OCI-LY3 (cell line): ENCODE measurements at regions not wholly inside any gene's neighbourhood (a gene's known extent, or its start where the extent isn't known, plus 50 kb on each side); places are given as distances from the start of the nearest gene placed in this dataset.

Experiments
- H2AFZ ChIP-seq: fragments of 200-600, 300-600 bp; shearing (Covaris generic); 2 replicates; pipeline ENCODE4 v1.6.0; 2014; ENCODE audit warnings: antibody characterized with exemption, low read depth, low read length
- H3K27ac ChIP-seq: fragments of 200-600, 300-600 bp; sonication (generic); 2 replicates; pipeline ENCODE4 v1.5.1; 2014; ENCODE audit warnings: mild to moderate bottlenecking, low read length, moderate library complexity, mixed read lengths
- H3K27me3 ChIP-seq: fragments of 200-600, 300-600 bp; sonication (generic); 2 replicates; pipeline ENCODE4 v1.6.1; 2014; ENCODE audit warnings: low read depth, low read length, mixed read lengths
- H3K36me3 ChIP-seq: fragments of 200-600, 300-600 bp; sonication (generic); replicated peaks from 2 replicates; pipeline ENCODE3; 2014; ENCODE audit warnings: low read depth, low read length, mixed read lengths
- H3K4me1 ChIP-seq: fragments of 300-600, 200-600 bp; sonication (generic); 2 replicates; pipeline ENCODE4 v1.6.1; 2014; ENCODE audit warnings: low read length, mixed read lengths
- H3K4me2 ChIP-seq: fragments of 200-600, 300-600 bp; sonication (generic); 2 replicates; pipeline ENCODE4 v1.6.1; 2014; ENCODE audit warnings: low read length, mixed read lengths
- H3K4me3 ChIP-seq: fragments of 300-600, 200-600 bp; sonication (generic); 2 replicates; pipeline ENCODE4 v1.5.1; 2014; ENCODE audit warnings: antibody characterized with exemption, mild to moderate bottlenecking, low read length, moderate library complexity
- H3K79me2 ChIP-seq: fragments of 300-600, 200-600 bp; shearing (Covaris generic); 2 replicates; pipeline ENCODE4 v1.6.1; 2014; ENCODE audit warnings: mild to moderate bottlenecking, low read length, mixed read lengths
- H3K9ac ChIP-seq: fragments of 300-600, 200-600 bp; shearing (Covaris generic); 2 replicates; pipeline ENCODE4 v1.6.0; 2014; ENCODE audit warnings: mild to moderate bottlenecking, low read length, moderate library complexity
- H3K9me3 ChIP-seq: fragments of 200-600, 300-600 bp; shearing (Covaris generic); 2 replicates; pipeline ENCODE4 v1.6.1; 2014; ENCODE audit warnings: low read length, mixed read lengths; ENCODE audit not compliant: insufficient read depth
- H4K20me1 ChIP-seq: fragments of 200-600, 300-600 bp; sonication (generic); 2 replicates; pipeline ENCODE4 v1.6.1; 2016; ENCODE audit warnings: low read length, mixed read lengths; ENCODE audit not compliant: insufficient read depth
- CTCF ChIP-seq: fragments of 200-600, 300-600 bp; sonication (generic); IDR thresholded peaks from 2 replicates; pipeline ENCODE4 v1.5.1; 2014; ENCODE audit warnings: antibody characterized with exemption, low read length, low read depth
- EZH2phosphoT487 ChIP-seq: fragments of 200-600 bp; shearing (Covaris generic); IDR thresholded peaks from 2 replicates; pipeline ENCODE4 v1.6.1; 2018; ENCODE audit warnings: antibody characterized with exemption, mixed run types, low read depth

GRCh38 chr3:188080091-188080490, 73.9 kb upstream of the LPP start:
- Histone ChIP-seq H4K20me1 (no peaks in the 10 kb centered on the region), H3K27ac (no peak overlapping the region), H3K79me2 (no peaks in the 10 kb centered on the region), H2AFZ (no peak overlapping the region), H3K4me3 (no peak overlapping the region), H3K27me3 (0 out of 2 replicates have a peak, but pooled peaks cover 4% of the 10 kb centered on the region), H3K9ac (no peak overlapping the region), H3K9me3 (peaks cover 14% of the 10 kb centered on the region), H3K4me2 (no peak overlapping the region), H3K36me3 (no peaks in the 10 kb centered on the region), H3K4me1 (no peaks in the 10 kb centered on the region)
- TF ChIP-seq CTCF, result no peak

GRCh38 chr3:188082031-188082430, 71.9 kb upstream of the LPP start:
- Histone ChIP-seq H2AFZ (no peak overlapping the region), H4K20me1 (no peaks in the 10 kb centered on the region), H3K4me1 (no peaks in the 10 kb centered on the region), H3K9me3 (peaks cover 19% of the 10 kb centered on the region), H3K27me3 (peaks cover 5% of the 10 kb centered on the region; the same call in 1 of the 2 replicates), H3K79me2 (no peaks in the 10 kb centered on the region), H3K36me3 (no peaks in the 10 kb centered on the region), H3K4me2 (no peak overlapping the region), H3K27ac (no peak overlapping the region), H3K4me3 (no peak overlapping the region), H3K9ac (no peak overlapping the region)
- TF ChIP-seq CTCF (no peak), EZH2phosphoT487 (no peak)

GRCh38 chr3:188082450-188082849, 71.5 kb upstream of the LPP start:
- Histone ChIP-seq H3K27ac (no peak overlapping the region), H3K9me3 (peaks cover 19% of the 10 kb centered on the region), H3K4me3 (no peak overlapping the region), H4K20me1 (no peaks in the 10 kb centered on the region), H3K79me2 (no peaks in the 10 kb centered on the region), H3K9ac (no peak overlapping the region), H3K27me3 (peaks cover 7% of the 10 kb centered on the region; the same call in 1 of the 2 replicates), H2AFZ (no peak overlapping the region), H3K4me2 (no peak overlapping the region), H3K4me1 (no peaks in the 10 kb centered on the region), H3K36me3 (no peaks in the 10 kb centered on the region)
- TF ChIP-seq EZH2phosphoT487 (no peak), CTCF (no peak)

- H3K4me3 ChIP-seq, result no peak overlapping the region
- H3K27ac ChIP-seq, result no peak overlapping the region
- peaks cover 19% of the 10 kb centered on the region for H3K9me3 ChIP-seq
- TF ChIP-seq CTCF (no peak), EZH2phosphoT487 (no peak)
- H3K4me1 ChIP-seq, result no peaks in the 10 kb centered on the region
- no peak overlapping the region for H2AFZ ChIP-seq
- H3K9ac ChIP-seq, result no peak overlapping the region
- H4K20me1 ChIP-seq, result no peaks in the 10 kb centered on the region
- H3K79me2 ChIP-seq, result no peaks in the 10 kb centered on the region
- H3K27me3 ChIP-seq, result peaks cover 7% of the 10 kb centered on the region; the same call in 1 of the 2 replicates
- H3K36me3 ChIP-seq, result no peaks in the 10 kb centered on the region
- H3K4me2 ChIP-seq, result no peak overlapping the region
Observed at GRCh38 chr3:188083011-188083410, 70.9 kb upstream of the LPP start.
